HG03095 (cell line): ENCODE measurements at regions not wholly inside any gene's neighbourhood (a gene's known extent, or its start where the extent isn't known, plus 50 kb on each side); places are given as distances from the start of the nearest gene placed in this dataset.
"Not testable (repeated sequence)": the region's sequence is repeated elsewhere in the genome, so short reads cannot be mapped to it uniquely, and the experiment has no call there.

ENCODE experiments used
- ATAC-seq: cut with Tn5 transposase; IDR thresholded peaks from one replicate; pipeline ENCODE4 v1.9.1; 2021; ENCODE audit warnings: moderate library complexity; ENCODE audit not compliant: unreplicated experiment

- not testable (repeated sequence) for ATAC-seq
These were observed 54.7 kb downstream of the OR4M2 start for GRCh38 chr15:22134941-22135566.

GRCh38 chr15:22137572-22137971 is 57.2 kb downstream of the OR4M2 start:
- ATAC-seq: not testable (repeated sequence)

- ATAC-seq: not testable (repeated sequence)
These were observed 60.8 kb downstream of the OR4M2 start for GRCh38 chr15:22141106-22141505.

GRCh38 chr15:22148109-22148508 is 67.8 kb downstream of the OR4M2 start:
- peak; percentile 97 for ATAC-seq

DNA sequence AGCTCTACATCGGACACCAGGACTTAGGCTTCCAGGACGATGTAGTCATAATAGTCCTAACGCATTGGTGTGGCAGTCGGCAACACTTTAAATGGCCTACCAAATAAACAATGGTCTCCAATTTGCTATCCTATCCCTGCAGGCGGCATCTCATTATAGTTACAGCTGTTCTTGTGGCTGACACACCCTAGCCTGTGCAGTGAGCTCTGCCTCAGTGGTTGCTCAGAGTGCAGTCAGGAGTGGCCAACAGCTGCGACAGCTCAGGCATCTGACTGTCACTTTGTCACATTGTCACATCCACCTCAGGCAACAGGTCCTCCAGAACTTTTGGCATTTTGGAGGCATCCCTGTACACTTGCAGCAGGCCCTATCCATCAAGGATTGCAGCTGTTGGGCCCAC is 77.9 kb downstream of the OR4M2 start:
- not testable (repeated sequence) for ATAC-seq

DNA sequence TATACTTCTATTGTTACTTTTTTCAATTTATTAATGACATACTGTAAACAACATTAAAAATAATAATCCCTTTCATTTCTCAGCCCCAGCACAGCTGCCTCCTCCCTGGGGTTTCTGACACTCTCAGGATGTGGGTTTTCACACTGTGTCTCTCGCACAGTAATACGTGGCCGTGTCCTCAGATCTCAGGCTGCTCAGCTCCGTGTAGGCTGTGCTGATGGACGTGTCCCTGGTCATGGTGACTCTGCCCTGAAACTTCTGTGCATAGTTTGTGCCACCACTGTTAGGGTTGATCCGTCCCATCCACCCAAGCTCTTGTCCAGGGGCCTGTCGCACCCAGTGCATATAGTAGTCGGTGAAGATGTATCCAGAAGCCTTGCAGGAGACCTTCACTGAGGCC is 80.0 kb downstream of the OR4M2 start:
- peak; percentile 18 for ATAC-seq

GRCh38 chr15:22160741-22161140 is 80.4 kb downstream of the OR4M2 start:
- peak; percentile 69 for ATAC-seq

DNA sequence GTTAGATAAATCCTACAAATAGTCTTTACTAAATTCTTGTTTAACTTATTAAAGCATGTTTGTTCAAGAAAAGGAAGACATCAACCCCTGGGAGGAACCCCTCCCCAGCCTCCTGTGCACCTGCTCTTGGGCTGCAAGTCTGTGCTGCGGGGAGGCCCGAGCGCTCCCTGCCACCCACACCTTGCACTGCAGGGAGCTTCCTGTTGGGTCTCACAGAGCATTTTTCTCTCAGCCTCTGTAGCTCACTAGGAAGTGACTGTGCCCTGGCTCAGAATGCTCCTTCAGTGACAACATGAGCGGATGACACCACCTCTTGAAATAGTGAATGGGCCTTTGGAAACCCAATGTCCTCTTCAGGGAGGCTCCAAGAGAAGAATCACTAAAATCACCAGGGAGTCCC is 81.1 kb downstream of the OR4M2 start:
- peak; percentile 76 for ATAC-seq

GRCh38 chr15:22163715-22164114 is 83.4 kb downstream of the OR4M2 start:
- ATAC-seq: not testable (repeated sequence)

DNA sequence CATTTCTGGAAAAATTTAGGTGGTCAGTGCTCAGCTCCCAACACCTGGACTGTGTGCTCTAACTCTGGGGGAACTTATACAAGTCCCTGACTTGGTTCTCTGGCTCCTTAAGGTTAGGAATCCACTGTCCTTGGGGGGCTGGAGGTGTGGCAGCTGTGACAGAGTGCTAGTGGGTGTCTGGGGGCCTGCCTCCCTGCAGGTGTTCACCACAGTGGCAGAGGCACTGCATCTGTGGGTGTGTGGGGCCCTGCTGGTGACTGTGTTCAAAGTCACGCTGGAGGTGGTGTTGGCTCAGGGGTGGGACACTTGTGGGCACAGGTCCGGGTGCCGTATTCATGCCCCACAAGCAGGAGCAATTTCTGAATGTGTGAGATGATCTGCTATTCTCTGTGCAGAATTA is 87.2 kb downstream of the OR4M2 start:
- ATAC-seq: not testable (repeated sequence)

- peak; percentile 56 for ATAC-seq
These were observed 93.0 kb downstream of the OR4M2 start for GRCh38 chr15:22173029-22173998.

DNA sequence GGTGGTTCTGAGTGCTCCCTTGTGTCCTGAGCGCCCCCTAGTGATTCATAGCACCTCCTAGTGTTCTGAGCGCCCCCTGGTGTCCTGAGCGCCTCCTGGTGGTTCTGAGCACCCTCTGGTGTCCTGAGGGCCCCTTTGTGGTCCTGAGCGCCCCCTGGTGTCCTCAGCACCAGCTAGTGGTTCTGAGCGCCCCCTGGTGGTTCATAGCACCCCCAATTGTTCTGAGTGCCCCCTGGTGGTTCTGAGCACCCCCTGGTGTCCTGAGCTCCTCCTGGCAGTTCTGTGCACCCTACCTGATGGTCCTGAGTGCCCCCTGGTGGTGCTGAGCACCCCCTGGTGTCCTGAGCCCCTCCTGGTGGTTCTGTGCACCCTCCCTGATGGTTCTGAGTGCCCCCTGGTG is 93.8 kb downstream of the OR4M2 start:
- peak; percentile 54 for ATAC-seq

DNA sequence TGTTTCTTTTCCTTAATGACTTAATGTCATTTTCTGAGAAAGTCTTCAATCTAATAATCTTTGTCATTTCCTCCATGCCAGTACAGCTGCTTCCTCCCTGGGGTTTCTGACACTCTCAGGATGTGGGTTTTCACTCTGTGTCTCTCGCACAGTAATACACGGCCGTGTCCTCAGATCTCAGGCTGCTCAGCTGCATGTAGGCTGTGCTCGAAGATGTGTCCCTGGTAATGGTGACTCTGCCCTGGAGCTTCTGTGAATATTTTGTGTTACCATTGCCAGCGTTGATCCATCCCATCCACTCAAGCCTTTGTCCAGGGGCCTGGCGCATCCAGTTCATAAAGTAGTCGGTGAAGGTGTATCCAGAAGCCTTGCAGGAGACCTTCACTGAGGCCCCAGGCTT is 97.6 kb downstream of the OR4M2 start:
- not testable (repeated sequence) for ATAC-seq

DNA sequence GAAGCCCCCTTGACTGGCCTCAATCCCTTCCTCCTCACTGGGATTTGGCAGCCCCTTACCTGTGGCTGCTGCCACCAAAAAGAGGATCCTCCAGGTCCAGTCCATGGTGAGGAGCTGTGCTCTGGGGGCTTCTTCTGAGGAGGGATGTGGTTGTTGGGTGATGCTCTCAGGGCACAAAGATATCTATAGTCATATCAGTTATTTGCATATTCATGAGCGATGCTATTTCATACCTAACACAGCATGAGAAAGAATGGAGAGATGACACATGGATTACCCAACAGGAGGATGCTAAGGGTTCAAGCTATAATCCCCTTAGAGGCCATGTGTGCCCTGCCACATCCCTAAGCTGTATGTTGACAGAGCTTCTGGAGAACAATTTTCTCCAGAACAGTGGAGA is 98.1 kb downstream of the OR4M2 start:
- not testable (repeated sequence) for ATAC-seq

DNA sequence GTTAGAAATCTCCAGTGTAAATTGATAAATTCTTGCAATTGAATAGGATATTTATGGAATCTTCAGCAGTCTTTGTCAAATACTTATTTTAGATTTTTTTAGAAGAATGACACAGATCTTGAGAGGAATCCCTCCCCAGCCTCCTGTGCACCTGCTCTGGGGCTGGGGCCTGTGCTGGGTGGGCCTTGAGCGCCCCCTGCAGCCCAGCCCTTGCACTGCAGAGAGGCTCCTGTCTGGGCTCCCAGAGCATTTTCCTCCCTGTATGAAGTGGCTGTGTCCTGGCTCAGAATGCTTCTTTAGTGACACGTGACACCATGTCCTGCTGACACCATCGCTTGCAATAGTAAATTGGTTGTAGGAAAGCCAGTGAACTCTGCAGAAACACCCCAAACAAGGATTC is 98.7 kb downstream of the OR4M2 start:
- not testable (repeated sequence) for ATAC-seq

GRCh38 chr15:22180611-22181010 is 100.3 kb downstream of the OR4M2 start:
- not testable (repeated sequence) for ATAC-seq

GRCh38 chr15:22184678-22185077 is 104.4 kb downstream of the OR4M2 start:
- peak; percentile 68 for ATAC-seq

DNA sequence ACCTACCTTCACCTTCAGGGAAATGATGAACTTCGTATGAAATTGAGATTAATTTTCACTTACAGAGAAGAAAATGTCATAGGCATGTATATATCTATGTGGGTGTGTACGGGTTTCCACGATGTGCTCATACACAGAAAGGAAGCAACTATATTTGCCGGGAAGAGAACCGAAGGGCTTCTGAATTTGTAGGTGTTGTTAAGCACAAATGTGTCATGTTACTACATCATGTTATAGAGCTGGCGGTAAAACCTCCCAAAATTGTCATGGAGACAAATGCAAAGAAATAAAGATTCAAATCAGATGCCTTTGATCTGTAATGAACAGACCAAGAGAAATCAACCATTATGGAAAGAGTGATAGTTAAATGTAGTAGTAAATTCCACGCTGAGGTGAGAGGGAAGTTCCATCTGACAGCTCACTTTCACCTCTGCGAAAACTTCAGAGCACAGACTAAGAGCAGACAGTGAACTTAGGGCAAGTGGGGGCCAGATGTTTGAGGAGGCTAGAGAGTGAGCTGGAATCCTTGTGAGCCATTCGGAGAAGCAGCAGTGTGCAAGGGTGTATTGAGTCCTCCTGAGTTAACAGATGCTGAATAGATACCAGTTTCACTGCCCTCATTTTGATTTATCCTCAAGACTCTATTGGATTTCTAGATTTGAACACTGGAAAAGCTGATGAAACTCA is 106.7 kb downstream of the OR4M2 start:
- not testable (repeated sequence) for ATAC-seq

DNA sequence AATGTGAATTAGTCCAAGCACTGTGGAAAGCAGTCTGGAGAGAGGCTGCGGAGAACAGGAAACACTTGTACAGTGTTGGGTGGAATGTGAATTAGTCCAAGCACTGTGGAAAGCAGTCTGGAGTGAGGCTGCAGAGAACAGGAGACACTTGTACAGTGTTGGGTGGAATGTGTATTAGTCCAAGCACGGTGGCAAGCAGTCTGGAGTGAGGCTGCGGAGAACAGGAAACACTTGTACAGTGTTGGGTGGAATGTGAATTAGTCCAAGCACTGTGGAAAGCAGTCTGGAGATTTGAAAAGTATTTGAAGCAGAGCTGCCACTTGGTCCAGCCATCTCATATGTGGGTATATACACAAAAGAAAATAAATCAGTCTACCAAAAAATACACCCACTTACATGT is 111.5 kb downstream of the OR4M2 start:
- ATAC-seq: not testable (repeated sequence)

GRCh38 chr15:22194739-22195617 is 114.7 kb downstream of the OR4M2 start:
- not testable (repeated sequence) for ATAC-seq
